SK-N-SH treated with all-trans-retinoic acid at 6 μM for 48 hours (cell line): ENCODE measurements at regions not wholly inside any gene's neighbourhood (a gene's known extent, or its start where the extent isn't known, plus 50 kb on each side); places are given as distances from the start of the nearest gene placed in this dataset.

Experiments
- ATAC-seq: fragments of 200-7000 bp; cut with Tn5 transposase; 3 replicates; pipeline ENCODE4 v1.9.1; 2020; ENCODE audit warnings: mild to moderate bottlenecking, moderate library complexity
- ARNTL ChIP-seq: fragments of 450-650 bp; formaldehyde crosslinking; IDR thresholded peaks from 2 replicates; pipeline ENCODE4 v1.5.0; 2020; ENCODE audit warnings: low read depth, mild to moderate bottlenecking, moderate library complexity, borderline replicate concordance
- BACH2 ChIP-seq: fragments of 250-450 bp; sonication (Bioruptor Pico); IDR thresholded peaks from 2 replicates; pipeline ENCODE4 v1.9.0; 2021; ENCODE audit warnings: mild to moderate bottlenecking, borderline replicate concordance
- CREB5 ChIP-seq: fragments of 250-450 bp; sonication (Bioruptor Pico); IDR thresholded peaks from 2 replicates; pipeline ENCODE4 v1.5.1; 2020; ENCODE audit warnings: low read depth, mild to moderate bottlenecking, moderate library complexity
- CSRNP3 ChIP-seq: fragments of 250-450 bp; sonication (Bioruptor Pico); IDR thresholded peaks from 2 replicates; pipeline ENCODE4 v1.5.1; 2021; ENCODE audit warnings: mild to moderate bottlenecking, moderate library complexity
- ESRRG ChIP-seq: fragments of 250-450 bp; sonication (Bioruptor Pico); IDR thresholded peaks from 2 replicates; pipeline ENCODE4 v1.6.1; 2021; ENCODE audit warnings: mild to moderate bottlenecking
- GLIS3 ChIP-seq: fragments of 250-450 bp; sonication (Bioruptor Pico); IDR thresholded peaks from 2 replicates; pipeline ENCODE4 v1.5.0; 2020; ENCODE audit warnings: mild to moderate bottlenecking, moderate library complexity
- ISL1 ChIP-seq: fragments of 250-450 bp; sonication (Bioruptor Pico); IDR thresholded peaks from 2 replicates; pipeline ENCODE4 v2.1.2; 2022; ENCODE audit warnings: mild to moderate bottlenecking, moderate library complexity
- PATZ1 ChIP-seq: fragments of 250-450 bp; sonication (Bioruptor Pico); IDR thresholded peaks from 2 replicates; pipeline ENCODE4 v1.8.0; 2020; ENCODE audit warnings: mild to moderate bottlenecking, moderate library complexity, borderline replicate concordance
- POU6F1 ChIP-seq: fragments of 250-450 bp; sonication (Bioruptor Pico); IDR thresholded peaks from 2 replicates; pipeline ENCODE4 v1.8.0; 2021; ENCODE audit warnings: low read depth, mild to moderate bottlenecking, moderate library complexity, borderline replicate concordance
- PPARA ChIP-seq: fragments of 250-450 bp; sonication (Bioruptor Pico); IDR thresholded peaks from 2 replicates; pipeline ENCODE4 v1.5.0; 2020; ENCODE audit warnings: mild to moderate bottlenecking, borderline replicate concordance
- SNAI2 ChIP-seq: fragments of 250-450 bp; sonication (Bioruptor Pico); IDR thresholded peaks from 2 replicates; pipeline ENCODE4 v1.5.0; 2020; ENCODE audit warnings: mild to moderate bottlenecking, moderate library complexity
- TCF4 ChIP-seq: fragments of 250-450 bp; sonication (Bioruptor Pico); IDR thresholded peaks from 2 replicates; pipeline ENCODE4 v1.8.0; 2021; ENCODE audit warnings: mild to moderate bottlenecking, moderate library complexity, borderline replicate concordance
- TOX ChIP-seq: fragments of 250-450 bp; sonication (Bioruptor Pico); IDR thresholded peaks from 2 replicates; pipeline ENCODE4 v1.8.0; 2021; ENCODE audit warnings: mild to moderate bottlenecking, moderate library complexity, borderline replicate concordance
- TSHZ2 ChIP-seq: fragments of 250-450 bp; sonication (Bioruptor Pico); IDR thresholded peaks from 2 replicates; pipeline ENCODE4 v1.5.0; 2020; ENCODE audit warnings: mild to moderate bottlenecking, moderate library complexity
- ZC3H10 ChIP-seq: fragments of 250-450 bp; sonication (Bioruptor Pico); IDR thresholded peaks from 2 replicates; pipeline ENCODE4 v1.5.1; 2021; ENCODE audit warnings: mild to moderate bottlenecking, moderate library complexity
- ZFP3 ChIP-seq: fragments of 250-450 bp; sonication (Bioruptor Pico); IDR thresholded peaks from 2 replicates; pipeline ENCODE4 v1.5.0; 2020; ENCODE audit warnings: mild to moderate bottlenecking, moderate library complexity
- ZFP30 ChIP-seq: fragments of 450-650 bp; formaldehyde crosslinking; IDR thresholded peaks from 2 replicates; pipeline ENCODE4 v1.5.0; 2022; ENCODE audit warnings: mild to moderate bottlenecking, moderate library complexity
- ZNF565 ChIP-seq: fragments of 450-650 bp; formaldehyde crosslinking; conservative IDR thresholded peaks from 2 replicates; pipeline ENCODE4 v1.5.0; 2020; ENCODE audit warnings: low read depth, mild to moderate bottlenecking, moderate library complexity
- ZNF70 ChIP-seq: fragments of 450-650 bp; formaldehyde crosslinking; IDR thresholded peaks from 2 replicates; pipeline ENCODE4 v1.5.0; 2020; ENCODE audit warnings: mild to moderate bottlenecking, moderate library complexity
- ZNF8 ChIP-seq: fragments of 450-650 bp; formaldehyde crosslinking; IDR thresholded peaks from 2 replicates; pipeline ENCODE4 v1.5.0; 2020; ENCODE audit warnings: mild to moderate bottlenecking, moderate library complexity

- no peak for TF ChIP-seq TOX
- no peak for TF ChIP-seq TSHZ2 (CRISPR knock-in tag)
- TF ChIP-seq TCF4 (CRISPR knock-in tag): no peak
- no peak for TF ChIP-seq GLIS3 (CRISPR knock-in tag)
- no peak for TF ChIP-seq ZNF70 (CRISPR knock-in tag)
- no peak for TF ChIP-seq ZC3H10 (CRISPR knock-in tag)
- no peak for TF ChIP-seq ZFP3 (CRISPR knock-in tag)
- TF ChIP-seq ISL1 (CRISPR knock-in tag): no peak
- no peak for TF ChIP-seq BACH2
- no peak for TF ChIP-seq SNAI2
- no peak for TF ChIP-seq CREB5 (CRISPR knock-in tag)
- no peak for TF ChIP-seq CSRNP3 (CRISPR knock-in tag)
- no peak for TF ChIP-seq ZNF565 (CRISPR knock-in tag)
- no peak for TF ChIP-seq PATZ1 (CRISPR knock-in tag)
- no peak for TF ChIP-seq ZFP30
- TF ChIP-seq ESRRG (CRISPR knock-in tag): no peak
- TF ChIP-seq POU6F1 (CRISPR knock-in tag): no peak
- TF ChIP-seq ARNTL (CRISPR knock-in tag): no peak
- no peak for TF ChIP-seq PPARA (CRISPR knock-in tag)
- TF ChIP-seq, all 23 proteins: peak for 0
- no peak for ATAC-seq
Measured at GRCh38 chr7:25720427-25720826, 431.6 kb upstream of the NFE2L3 start.

- no peak for ATAC-seq
- TF ChIP-seq POU6F1 (CRISPR knock-in tag) (no peak), TCF4 (CRISPR knock-in tag) (no peak), CSRNP3 (CRISPR knock-in tag) (no peak), ZFP30 (no peak), ZNF8 (no peak), SNAI2 (no peak), GLIS3 (CRISPR knock-in tag) (no peak), PATZ1 (CRISPR knock-in tag) (no peak), CREB5 (CRISPR knock-in tag) (no peak), ESRRG (CRISPR knock-in tag) (no peak), ZC3H10 (CRISPR knock-in tag) (no peak)
Measured at GRCh38 chr7:25722856-25723255, 429.1 kb upstream of the NFE2L3 start.
